Activated T-cell treated with anti-CD3 and anti-CD28 coated beads, Interleukin-2, amount 50 U/mL, for 72 hours (primary cell): ENCODE measurements at regions not wholly inside any gene's neighbourhood (a gene's known extent, or its start where the extent isn't known, plus 50 kb on each side); places are given as distances from the start of the nearest gene placed in this dataset.

Experiments used
- ATAC-seq, 2 donors: fragments of 150-1000 bp; cut with Tn5 transposase; replicated peaks in 1 of 2; 2 replicates each; pipeline ENCODE4 v1.10.0; 2021; ENCODE audit warnings: moderate library complexity in 2 of 2, mild to moderate bottlenecking in 1 of 2
- DNase-seq, 2 donors: peaks; one replicate each; pipeline ENCODE4 v3.0.0; 2021 to 2022; ENCODE audit warnings: mixed read lengths in 1 of 2
- H3K27ac Mint-ChIP-seq: one replicate; pipeline ENCODE4 v1.8.0; 2022; ENCODE audit warnings: mild to moderate bottlenecking, moderate library complexity, mixed read lengths
- H3K27me3 Mint-ChIP-seq: one replicate; pipeline ENCODE4 v1.8.0; 2022; ENCODE audit warnings: low read depth, mixed read lengths
- H3K36me3 Mint-ChIP-seq, 2 donors: one replicate each; pipeline ENCODE4 v1.8.0; 2022; ENCODE audit warnings: mixed read lengths in 2 of 2, mild to moderate bottlenecking in 1 of 2; ENCODE audit not compliant: insufficient read depth in 2 of 2
- H3K4me1 Mint-ChIP-seq: one replicate; pipeline ENCODE4 v1.8.0; 2022; ENCODE audit warnings: low read depth, mixed read lengths
- H3K4me3 Mint-ChIP-seq, 2 donors: one replicate each; pipeline ENCODE4 v1.8.0; 2022; ENCODE audit warnings: mild to moderate bottlenecking in 2 of 2, mixed read lengths in 2 of 2, moderate library complexity in 2 of 2
- H3K9me3 Mint-ChIP-seq, 2 donors: one replicate each; pipeline ENCODE4 v1.8.0; 2022; ENCODE audit warnings: mixed read lengths in 2 of 2

DNA sequence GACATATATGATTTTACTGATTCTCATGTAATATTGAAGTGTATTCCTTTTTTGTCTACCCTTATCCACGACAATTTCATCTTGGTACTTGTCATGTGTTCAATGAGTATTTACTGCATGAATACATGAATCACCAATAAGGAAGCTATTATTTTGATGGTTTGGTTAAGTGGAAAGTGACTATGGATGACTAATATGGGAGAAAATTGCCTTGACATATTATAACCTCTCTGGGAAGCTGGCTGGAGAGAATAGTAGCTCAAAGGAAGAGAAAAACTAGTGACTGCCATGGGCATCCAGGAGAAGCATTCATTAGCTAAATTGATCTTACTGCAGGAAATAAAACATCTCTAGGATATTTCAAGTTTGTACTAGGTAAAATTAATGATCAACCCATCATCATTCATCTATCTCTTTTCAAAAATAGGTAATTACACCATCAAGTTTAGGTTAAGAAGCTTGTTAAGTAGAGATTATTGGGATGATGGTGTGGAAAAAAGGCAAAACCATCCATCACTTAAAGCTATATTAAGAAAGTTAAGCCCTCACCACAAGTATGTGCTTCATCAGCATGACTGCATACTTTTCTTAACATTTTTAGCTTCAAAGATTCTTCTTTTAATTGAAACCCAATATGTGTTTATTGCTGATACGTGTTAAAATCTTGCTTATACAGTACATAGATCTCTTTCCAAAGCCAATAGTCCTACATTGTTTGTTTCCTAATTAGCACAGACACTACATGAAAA lies 455.2 kb upstream of the ARPP21 start:
- ATAC-seq, result no peak
- Mint-ChIP-seq H3K4me1 (no peaks in the 10 kb centered on the region), H3K27ac (no peak overlapping the region), H3K4me3 (no peak overlapping the region), H3K9me3 (peaks cover 7 to 12% of the 10 kb centered on the region in 2 donors), H3K36me3 (peaks cover 0 to 5% of the 10 kb centered on the region in 2 donors), H3K27me3 (no peaks in the 10 kb centered on the region)
- no peak for DNase-seq

DNA sequence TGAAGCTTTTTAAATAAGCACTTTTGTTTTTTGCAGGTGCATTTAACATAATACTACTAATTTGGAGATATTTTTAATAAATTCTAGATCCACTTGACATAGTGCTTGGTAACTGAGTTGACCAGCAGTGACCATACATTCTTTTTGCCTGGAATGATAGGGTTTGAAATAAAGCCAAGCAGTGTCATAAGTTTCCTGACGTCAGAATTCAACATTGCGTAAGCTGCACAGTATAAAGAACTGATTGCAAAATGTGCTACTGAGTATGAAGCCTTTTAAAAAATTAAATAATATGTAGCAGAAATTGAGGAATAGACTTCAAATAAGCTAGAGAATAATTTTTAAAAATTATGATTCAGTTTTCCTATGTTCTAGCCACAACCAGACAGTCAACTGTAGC lies 454.6 kb upstream of the ARPP21 start:
- DNase-seq (no peak), ATAC-seq (no peak)
- no peaks in the 10 kb centered on the region for H3K27me3 Mint-ChIP-seq
- no peaks in the 10 kb centered on the region for H3K4me1 Mint-ChIP-seq
- H3K36me3 Mint-ChIP-seq, result peaks cover 0 to 5% of the 10 kb centered on the region in 2 donors
- peaks cover 7 to 12% of the 10 kb centered on the region in 2 donors for H3K9me3 Mint-ChIP-seq
- H3K4me3 Mint-ChIP-seq, result no peak overlapping the region
- no peak overlapping the region for H3K27ac Mint-ChIP-seq

DNA sequence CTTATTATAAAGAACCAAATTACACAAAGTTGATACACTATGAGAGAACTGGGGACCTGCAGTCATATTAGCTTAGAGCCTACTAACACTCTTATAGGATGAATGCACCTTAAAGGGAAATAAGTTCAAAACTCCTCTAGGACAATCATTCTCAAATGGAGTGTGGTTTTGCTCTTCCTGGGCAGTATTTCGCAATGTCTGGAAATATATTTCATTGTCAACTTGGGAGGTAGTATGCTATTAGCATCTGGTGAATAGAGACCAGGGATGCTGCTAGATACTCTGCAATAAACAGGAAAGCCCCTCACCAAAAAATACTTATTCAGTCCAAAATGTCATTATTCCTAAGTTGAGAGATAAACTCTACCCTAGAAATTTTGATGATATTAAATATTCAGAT lies 451.4 kb upstream of the ARPP21 start:
- Mint-ChIP-seq H3K27ac (no peak overlapping the region), H3K9me3 (peaks cover 4 to 5% of the 10 kb centered on the region in 2 donors), H3K4me3 (no peak overlapping the region), H3K36me3 (no peaks in the 10 kb centered on the region), H3K4me1 (no peaks in the 10 kb centered on the region), H3K27me3 (no peaks in the 10 kb centered on the region)
- no peak for DNase-seq
- no peak for ATAC-seq

DNA sequence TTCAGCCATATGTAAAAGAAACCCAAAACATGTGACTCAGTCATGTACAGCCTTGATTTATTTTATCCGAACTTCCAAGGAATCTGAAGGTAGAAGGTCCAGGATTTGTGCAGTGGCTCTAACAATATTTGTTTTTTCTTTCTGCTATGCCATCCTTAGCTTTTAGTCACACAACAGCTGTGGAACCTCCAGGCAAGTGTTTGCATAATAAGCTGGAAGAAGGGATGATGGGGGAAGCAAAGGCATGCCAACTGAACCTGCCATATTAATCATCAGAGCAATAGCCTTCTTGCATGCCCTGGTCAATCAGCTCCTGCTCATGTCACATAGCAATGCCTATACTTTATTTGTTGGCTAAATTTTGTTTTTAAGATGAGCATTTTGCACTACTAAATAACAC lies 444.7 kb upstream of the ARPP21 start:
- Mint-ChIP-seq H3K36me3 (no peaks in the 10 kb centered on the region), H3K4me1 (no peaks in the 10 kb centered on the region)

DNA sequence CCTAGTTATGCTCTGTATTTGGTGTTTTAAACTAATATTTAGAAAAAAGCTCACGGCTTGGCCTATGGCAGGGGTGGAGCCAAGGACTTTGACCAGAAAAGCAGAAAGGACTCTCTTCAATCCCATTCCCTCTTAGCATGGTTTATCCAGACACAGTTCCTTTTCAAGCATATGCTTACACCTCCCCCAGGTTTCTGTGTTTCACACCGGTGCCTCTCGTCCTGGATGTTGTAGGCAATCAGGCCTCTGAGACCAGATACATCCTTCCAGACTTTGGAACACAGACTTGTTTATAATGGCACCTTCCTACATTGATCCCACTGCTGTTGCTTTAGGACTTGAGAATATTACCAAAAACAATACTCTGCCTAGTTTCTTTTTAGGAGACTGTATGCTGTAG lies 440.5 kb upstream of the ARPP21 start:
- Mint-ChIP-seq H3K4me1 (no peaks in the 10 kb centered on the region), H3K9me3 (peaks cover 0 to 3% of the 10 kb centered on the region in 2 donors), H3K27ac (no peak overlapping the region), H3K36me3 (no peaks in the 10 kb centered on the region), H3K27me3 (no peaks in the 10 kb centered on the region), H3K4me3 (no peak overlapping the region)
- DNase-seq (no peak), ATAC-seq (no peak)

More for the DNA sequence above, 444.7 kb upstream of the ARPP21 start:
- peaks cover 1% of the 10 kb centered on the region in 2 donors for H3K9me3 Mint-ChIP-seq
- no peak for ATAC-seq
- H3K4me3 Mint-ChIP-seq, result no peak overlapping the region
- no peak overlapping the region for H3K27ac Mint-ChIP-seq
- no peak for DNase-seq
- no peaks in the 10 kb centered on the region for H3K27me3 Mint-ChIP-seq

DNA sequence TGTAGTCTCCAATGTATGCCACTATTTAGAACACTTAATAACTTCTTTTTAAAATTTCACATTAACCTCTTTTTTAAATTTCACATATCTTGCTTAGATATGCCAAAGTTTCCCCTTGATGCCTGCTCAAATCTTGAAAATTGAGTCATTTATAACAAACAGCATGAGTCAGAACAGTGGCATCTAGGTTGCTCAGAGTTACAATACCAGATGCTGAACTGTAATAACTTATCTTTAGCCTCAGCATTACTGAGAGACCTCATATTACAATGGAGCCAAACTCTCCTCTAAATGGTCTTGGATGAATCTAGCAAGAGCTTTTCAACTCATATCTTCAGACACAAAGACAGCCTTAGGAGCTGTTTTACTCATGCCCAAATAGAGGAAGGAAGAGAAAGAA lies 439.3 kb upstream of the ARPP21 start:
- Mint-ChIP-seq H3K36me3 (no peaks in the 10 kb centered on the region), H3K9me3 (peaks cover 0 to 3% of the 10 kb centered on the region in 2 donors), H3K27me3 (no peaks in the 10 kb centered on the region), H3K4me3 (no peak overlapping the region), H3K4me1 (no peaks in the 10 kb centered on the region), H3K27ac (no peak overlapping the region)
- peak; percentile 51 to 58 for ATAC-seq
- no peak for DNase-seq

DNA sequence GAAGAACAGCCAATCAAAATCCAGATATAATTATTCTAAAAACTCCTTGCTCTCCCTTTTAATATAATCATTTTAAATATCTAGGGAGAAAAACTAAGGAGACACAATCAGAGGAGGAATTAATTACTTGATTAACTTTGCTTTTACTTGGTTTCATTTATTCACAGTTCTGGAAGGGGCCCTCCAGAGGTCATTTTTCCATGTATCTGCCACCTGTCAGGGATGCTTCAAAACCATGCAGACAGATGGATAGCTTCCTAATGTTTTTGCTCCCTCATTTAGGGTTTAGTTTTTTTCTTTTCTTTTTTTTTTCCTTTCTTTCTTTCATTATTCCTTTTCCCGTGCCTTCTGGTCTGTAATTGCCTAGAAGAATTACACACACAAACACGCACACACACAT lies 438.1 kb upstream of the ARPP21 start:
- H3K27ac Mint-ChIP-seq, result no peak overlapping the region
- H3K9me3 Mint-ChIP-seq, result peaks cover 0 to 3% of the 10 kb centered on the region in 2 donors
- no peaks in the 10 kb centered on the region for H3K4me1 Mint-ChIP-seq
- DNase-seq, result no peak
- H3K36me3 Mint-ChIP-seq, result no peaks in the 10 kb centered on the region
- no peaks in the 10 kb centered on the region for H3K27me3 Mint-ChIP-seq
- no peak overlapping the region for H3K4me3 Mint-ChIP-seq
- no peak for ATAC-seq

DNA sequence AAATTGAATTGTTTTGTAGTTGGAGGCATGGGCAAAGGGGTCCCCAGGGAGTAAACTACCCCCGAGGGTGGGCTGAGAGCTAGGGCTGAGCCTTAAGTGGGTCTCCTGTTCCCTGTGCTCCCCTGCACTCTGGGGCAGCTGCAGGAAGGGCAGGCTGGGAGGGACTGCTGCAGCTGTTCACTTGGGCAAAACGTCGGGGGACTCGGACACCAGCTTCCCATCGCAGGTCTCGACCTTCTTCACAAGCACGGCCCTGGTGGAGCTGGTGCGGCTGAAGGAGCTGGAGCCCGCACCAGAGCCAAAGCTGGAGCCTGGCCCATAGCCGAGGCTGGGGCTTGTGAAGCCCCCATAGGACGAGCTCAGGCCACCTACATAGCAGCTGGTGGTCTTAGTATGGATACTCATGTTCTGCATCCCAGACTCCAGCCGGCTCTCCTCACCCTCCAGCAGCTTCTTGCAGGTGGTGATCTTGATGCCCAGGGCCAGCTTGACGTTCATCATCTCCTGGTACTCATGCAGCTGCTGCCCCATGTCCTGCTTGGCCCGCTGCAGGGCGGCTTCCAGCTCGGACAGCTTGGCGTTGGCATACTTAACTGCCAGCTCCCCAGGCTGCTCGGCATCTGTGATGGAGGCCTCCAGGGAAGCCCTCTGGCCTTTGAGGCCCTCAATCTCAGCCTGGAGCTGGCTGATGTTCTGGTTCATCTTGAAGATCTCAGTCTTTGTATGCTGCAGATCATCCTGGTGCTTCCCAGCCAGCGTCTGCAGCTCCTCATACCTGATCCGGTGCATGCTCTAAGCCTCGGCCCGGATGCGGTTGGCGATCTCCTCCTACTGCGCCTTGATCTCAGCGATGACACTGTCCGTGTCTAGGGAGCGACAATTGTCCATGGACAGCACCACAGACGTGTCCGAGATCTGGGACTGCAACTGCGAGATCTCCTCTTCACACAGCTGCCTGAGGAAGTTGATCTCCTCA lies 423.5 kb upstream of the ARPP21 start:
- H3K4me3 Mint-ChIP-seq, result no peak overlapping the region
- H3K9me3 Mint-ChIP-seq, result no peaks in the 10 kb centered on the region
- no peaks in the 10 kb centered on the region for H3K4me1 Mint-ChIP-seq
- ATAC-seq (no peak), DNase-seq (no peak)
- no peaks in the 10 kb centered on the region for H3K27me3 Mint-ChIP-seq
- no peaks in the 10 kb centered on the region for H3K36me3 Mint-ChIP-seq
- H3K27ac Mint-ChIP-seq, result no peak overlapping the region

DNA sequence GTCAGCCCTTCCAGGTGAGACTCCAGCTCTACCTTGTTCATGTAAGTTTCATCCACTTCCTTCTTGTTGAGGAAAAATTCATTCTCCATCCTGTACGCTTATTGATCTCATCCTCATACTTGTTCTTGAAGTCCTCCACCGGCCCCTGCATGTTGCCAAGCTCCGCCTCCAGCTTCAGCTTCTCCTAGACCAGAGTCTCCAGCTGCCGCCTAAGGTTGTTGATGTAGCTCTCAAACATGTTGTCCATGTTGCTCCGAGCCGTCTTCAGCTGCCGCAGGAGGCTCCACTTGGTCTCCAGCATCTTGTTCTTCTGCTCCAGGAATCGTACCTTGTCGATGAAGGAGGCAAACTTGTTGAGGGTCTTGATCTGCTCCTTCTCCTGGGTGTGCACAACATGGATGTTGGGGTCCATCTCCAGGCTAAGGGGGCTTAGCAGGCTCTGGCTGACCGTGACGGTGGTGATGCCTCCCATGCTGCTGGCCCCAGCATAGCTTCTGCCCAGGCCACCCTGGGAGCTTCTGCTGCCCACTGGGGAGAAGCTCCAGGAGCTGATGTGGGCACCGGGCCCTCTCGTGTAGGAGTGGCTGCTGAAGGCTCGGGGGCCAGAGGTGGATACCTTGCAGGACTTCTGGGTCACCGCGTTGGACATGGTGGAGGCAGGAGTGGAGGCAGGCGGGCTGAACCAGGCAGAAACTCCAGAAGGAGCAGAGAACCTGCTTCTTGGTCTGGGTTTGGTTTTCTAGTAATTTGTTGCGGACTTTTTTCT lies 422.6 kb upstream of the ARPP21 start:
- no peaks in the 10 kb centered on the region for H3K36me3 Mint-ChIP-seq
- no peaks in the 10 kb centered on the region for H3K9me3 Mint-ChIP-seq
- no peak overlapping the region for H3K27ac Mint-ChIP-seq
- no peaks in the 10 kb centered on the region for H3K4me1 Mint-ChIP-seq
- no peak for ATAC-seq
- DNase-seq, result no peak
- H3K4me3 Mint-ChIP-seq, result no peak overlapping the region
- H3K27me3 Mint-ChIP-seq, result no peaks in the 10 kb centered on the region

DNA sequence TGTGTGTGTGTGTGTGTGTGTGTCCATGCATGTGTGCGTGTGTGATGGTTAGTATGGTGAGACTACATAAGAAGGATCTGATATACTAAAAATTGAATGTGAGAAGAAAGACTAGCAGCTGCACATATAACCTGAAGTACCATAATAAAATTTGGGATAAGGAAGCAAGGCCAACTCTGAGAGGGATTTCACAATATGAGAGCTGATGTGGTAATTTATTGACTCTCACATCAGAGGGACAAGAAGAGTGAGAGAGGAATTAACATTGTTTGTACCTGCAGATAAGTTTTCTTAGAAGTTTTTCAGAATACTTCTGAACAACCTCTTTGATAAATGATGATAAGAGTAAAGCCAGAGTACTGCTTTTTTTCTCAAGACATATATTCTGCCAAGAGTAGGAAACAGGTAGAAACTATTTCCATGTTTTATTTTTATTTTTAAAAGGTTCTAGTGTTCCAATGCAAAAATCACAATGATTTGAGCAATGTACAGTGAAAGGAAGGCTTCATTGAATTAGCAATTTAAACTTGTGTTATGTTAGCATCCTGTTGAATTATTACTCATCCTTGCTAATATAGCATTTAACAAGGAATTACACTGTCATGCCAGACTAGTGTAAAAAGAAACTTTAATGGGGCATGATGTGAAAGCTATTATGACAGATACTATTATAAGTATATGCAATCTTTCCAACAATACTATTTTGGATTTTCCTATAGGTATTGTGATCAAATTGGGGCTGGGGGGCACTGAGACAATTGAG lies 415.5 kb upstream of the ARPP21 start:
- H3K4me1 Mint-ChIP-seq, result no peaks in the 10 kb centered on the region
- no peak overlapping the region for H3K4me3 Mint-ChIP-seq

DNA sequence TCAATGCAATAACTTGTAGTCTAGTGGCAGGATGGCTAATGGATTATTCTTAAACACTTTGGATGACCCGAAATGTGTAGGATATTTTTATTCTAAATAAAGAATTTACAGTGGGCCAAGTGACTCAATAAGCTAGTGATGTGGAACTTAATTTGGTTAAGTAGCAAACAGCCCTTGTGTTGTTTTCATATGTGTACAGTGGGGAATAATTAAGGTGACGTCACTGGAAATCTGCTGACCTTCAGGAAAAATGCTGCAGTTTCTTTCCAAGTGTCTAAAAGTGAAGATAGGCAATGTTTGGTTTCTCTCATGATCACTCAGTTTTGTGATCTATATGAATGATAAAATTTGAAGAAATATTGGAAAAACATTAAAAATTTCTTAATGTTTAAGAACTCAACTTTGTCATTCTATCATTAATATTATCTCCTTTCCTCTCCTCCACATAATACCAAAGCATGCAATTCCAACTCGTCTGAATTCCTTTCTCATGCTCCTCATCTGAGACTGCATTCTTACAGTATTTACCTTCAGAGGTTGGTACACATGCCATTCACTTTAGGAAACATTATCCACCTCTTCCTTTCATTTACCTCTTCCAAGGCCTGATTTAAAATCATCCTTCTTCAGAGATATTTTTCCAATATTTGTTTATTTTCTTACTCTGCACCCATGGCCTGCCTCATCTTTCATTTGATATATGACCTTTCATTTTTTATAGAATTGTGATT lies 414.6 kb upstream of the ARPP21 start:
- no peaks in the 10 kb centered on the region for H3K4me1 Mint-ChIP-seq
- ATAC-seq (no peak), DNase-seq (no peak)

More for the DNA sequence above, 415.5 kb upstream of the ARPP21 start:
- Mint-ChIP-seq H3K27me3 (no peaks in the 10 kb centered on the region), H3K36me3 (no peaks in the 10 kb centered on the region), H3K27ac (no peak overlapping the region), H3K9me3 (peaks cover 2 to 10% of the 10 kb centered on the region in 2 donors)
- ATAC-seq, result no peak
- no peak for DNase-seq

DNA sequence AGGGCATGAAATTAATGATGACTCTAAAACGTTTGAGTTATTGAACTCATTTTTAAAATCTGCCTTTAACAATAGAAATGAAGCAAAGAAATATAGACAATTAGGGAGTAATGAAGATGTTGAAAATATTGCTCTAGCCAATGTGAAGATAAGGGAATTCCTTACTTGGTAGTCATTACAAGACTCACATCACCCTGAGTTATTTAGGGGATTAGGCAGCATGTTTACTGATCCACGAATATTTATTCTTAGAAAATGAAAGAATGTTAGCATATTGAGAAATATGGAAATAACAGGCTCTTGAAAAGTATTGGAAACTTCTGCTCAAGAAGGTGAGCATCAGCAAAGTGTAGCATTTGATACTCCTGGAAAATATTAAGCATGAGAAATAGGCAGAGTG lies 398.1 kb upstream of the ARPP21 start:
- no peaks in the 10 kb centered on the region for H3K36me3 Mint-ChIP-seq
- H3K4me3 Mint-ChIP-seq, result no peak overlapping the region
- H3K9me3 Mint-ChIP-seq, result peaks cover 0 to 3% of the 10 kb centered on the region in 2 donors
- H3K27me3 Mint-ChIP-seq, result no peaks in the 10 kb centered on the region
- ATAC-seq (no peak), DNase-seq (no peak)
- H3K27ac Mint-ChIP-seq, result no peak overlapping the region
- H3K4me1 Mint-ChIP-seq, result no peaks in the 10 kb centered on the region

More for the DNA sequence above, 414.6 kb upstream of the ARPP21 start:
- Mint-ChIP-seq H3K4me3 (no peak overlapping the region), H3K36me3 (peaks cover 0 to 1% of the 10 kb centered on the region in 2 donors), H3K27ac (no peak overlapping the region), H3K9me3 (peaks cover 2 to 10% of the 10 kb centered on the region in 2 donors), H3K27me3 (no peaks in the 10 kb centered on the region)
